ENCODE measurements at regions not wholly inside any gene's neighbourhood (a gene's known extent, or its start where the extent isn't known, plus 50 kb on each side); places are given as distances from the start of the nearest gene placed in this dataset.

DNA sequence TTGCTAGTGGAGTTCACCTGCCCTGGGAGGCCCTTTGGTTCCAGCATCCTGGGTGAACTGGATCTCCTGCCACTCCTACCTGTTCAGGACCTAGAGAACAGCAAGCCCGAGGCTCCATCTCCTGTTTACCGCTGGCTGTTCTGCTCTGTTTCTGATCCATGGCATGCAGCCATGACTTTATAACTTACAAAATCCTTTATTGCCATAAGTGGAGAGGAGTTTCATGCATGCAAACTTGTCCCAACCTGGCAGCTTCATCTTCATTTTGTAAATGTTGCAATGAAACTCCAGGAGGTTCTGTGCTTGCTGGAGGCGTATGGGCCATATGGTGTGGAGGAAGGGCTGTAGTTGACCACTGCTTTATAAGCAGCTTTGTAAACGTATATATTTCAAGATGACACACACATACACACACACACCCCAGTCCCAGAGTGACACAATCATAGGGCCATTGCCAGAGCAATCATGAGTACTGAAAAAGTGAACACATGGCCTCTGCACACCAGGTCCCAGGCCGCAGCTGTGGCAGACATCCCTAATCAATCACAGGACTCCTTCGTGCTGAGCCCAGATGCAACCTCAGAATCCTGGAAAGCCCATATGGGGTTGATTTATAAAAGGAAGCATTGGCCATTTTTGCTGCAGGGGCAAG, 69.0 kb downstream of the UBIAD1 start:
- no peaks in the 10 kb centered on the region for H3F3A ChIP-seq (ENCODE audit: control insufficient read depth, insufficient read depth)
- TF ChIP-seq EZH2phosphoT487 (IDR thresholded peaks at IDR 0.05; ENCODE audit: borderline replicate concordance, low read length) = no peak
- TF ChIP-seq, protein P1, sequence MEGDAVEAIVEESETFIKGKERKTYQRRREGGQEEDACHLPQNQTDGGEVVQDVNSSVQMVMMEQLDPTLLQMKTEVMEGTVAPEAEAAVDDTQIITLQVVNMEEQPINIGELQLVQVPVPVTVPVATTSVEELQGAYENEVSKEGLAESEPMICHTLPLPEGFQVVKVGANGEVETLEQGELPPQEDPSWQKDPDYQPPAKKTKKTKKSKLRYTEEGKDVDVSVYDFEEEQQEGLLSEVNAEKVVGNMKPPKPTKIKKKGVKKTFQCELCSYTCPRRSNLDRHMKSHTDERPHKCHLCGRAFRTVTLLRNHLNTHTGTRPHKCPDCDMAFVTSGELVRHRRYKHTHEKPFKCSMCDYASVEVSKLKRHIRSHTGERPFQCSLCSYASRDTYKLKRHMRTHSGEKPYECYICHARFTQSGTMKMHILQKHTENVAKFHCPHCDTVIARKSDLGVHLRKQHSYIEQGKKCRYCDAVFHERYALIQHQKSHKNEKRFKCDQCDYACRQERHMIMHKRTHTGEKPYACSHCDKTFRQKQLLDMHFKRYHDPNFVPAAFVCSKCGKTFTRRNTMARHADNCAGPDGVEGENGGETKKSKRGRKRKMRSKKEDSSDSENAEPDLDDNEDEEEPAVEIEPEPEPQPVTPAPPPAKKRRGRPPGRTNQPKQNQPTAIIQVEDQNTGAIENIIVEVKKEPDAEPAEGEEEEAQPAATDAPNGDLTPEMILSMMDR (IDR thresholded peaks at IDR 0.05; ENCODE audit: low read depth, low read length, poor library complexity, severe bottlenecking) = no peak
- H3K9me2 ChIP-seq (replicated peaks; ENCODE audit: control insufficient read depth, low read length) = no peaks in the 10 kb centered on the region
- H3K27me3 ChIP-seq (ENCODE audit: control insufficient read depth, low read length) = peaks cover 36% of the 10 kb centered on the region
- H3K36me3 ChIP-seq (ENCODE audit: control insufficient read depth, low read length) = no peaks in the 10 kb centered on the region
- H4K20me1 ChIP-seq (ENCODE audit: control insufficient read depth, insufficient read depth, low read depth, low read length) = no peaks in the 10 kb centered on the region
- H3K27ac ChIP-seq (ENCODE audit: low read depth, low read length) = no peak overlapping the region
- H3K79me2 ChIP-seq (ENCODE audit: control insufficient read depth, low read length) = no peaks in the 10 kb centered on the region
- H3K9me3 ChIP-seq (ENCODE audit: control insufficient read depth, insufficient read depth, low read length) = no peaks in the 10 kb centered on the region
- no peak overlapping the region for H3K4me3 ChIP-seq (ENCODE audit: low read length)
- H3K4me1 ChIP-seq (ENCODE audit: control insufficient read depth, low read length) = peaks cover 4% of the 10 kb centered on the region
- no peak overlapping the region for H3K4me2 ChIP-seq (ENCODE audit: low read length)

DNA sequence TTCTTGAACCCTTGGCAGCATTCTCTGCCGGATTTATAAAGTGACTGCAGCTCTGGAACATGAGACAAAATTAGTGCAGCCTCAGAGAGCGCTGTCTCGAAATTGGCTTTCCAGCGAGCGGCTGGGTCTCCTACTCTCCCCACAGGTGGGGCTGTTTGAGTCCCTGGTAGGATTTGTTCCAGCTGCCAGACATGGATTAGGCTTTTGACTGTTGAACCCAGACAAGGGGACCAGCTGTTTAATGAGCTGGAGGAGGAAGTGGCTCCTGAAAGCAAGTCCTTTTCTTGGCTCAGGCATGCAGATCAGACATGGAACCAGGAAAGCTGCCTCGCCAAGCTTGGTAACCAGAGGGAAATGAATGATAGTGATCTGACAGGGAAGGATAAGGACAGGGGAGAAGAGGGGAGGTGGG, 69.6 kb downstream of the UBIAD1 start:
- H3K27ac ChIP-seq (ENCODE audit: low read depth, low read length) = no peak overlapping the region
- H4K20me1 ChIP-seq (ENCODE audit: control insufficient read depth, insufficient read depth, low read depth, low read length) = no peaks in the 10 kb centered on the region
- no peaks in the 10 kb centered on the region for H3F3A ChIP-seq (ENCODE audit: control insufficient read depth, insufficient read depth)
- peaks cover 36% of the 10 kb centered on the region for H3K27me3 ChIP-seq (ENCODE audit: control insufficient read depth, low read length)
- H3K4me2 ChIP-seq (ENCODE audit: low read length) = no peak overlapping the region
- TF ChIP-seq, protein P1 (IDR thresholded peaks at IDR 0.05; ENCODE audit: low read depth, low read length, poor library complexity, severe bottlenecking) = no peak
- no peak for TF ChIP-seq EZH2phosphoT487 (IDR thresholded peaks at IDR 0.05; ENCODE audit: borderline replicate concordance, low read length)
- H3K4me3 ChIP-seq (ENCODE audit: low read length) = no peak overlapping the region
- H3K9me3 ChIP-seq (ENCODE audit: control insufficient read depth, insufficient read depth, low read length) = no peaks in the 10 kb centered on the region
- no peaks in the 10 kb centered on the region for H3K36me3 ChIP-seq (ENCODE audit: control insufficient read depth, low read length)
- H3K9me2 ChIP-seq (replicated peaks; ENCODE audit: control insufficient read depth, low read length) = no peaks in the 10 kb centered on the region
- H3K4me1 ChIP-seq (ENCODE audit: control insufficient read depth, low read length) = peaks cover 2% of the 10 kb centered on the region
- H3K79me2 ChIP-seq (ENCODE audit: control insufficient read depth, low read length) = no peaks in the 10 kb centered on the region

DNA sequence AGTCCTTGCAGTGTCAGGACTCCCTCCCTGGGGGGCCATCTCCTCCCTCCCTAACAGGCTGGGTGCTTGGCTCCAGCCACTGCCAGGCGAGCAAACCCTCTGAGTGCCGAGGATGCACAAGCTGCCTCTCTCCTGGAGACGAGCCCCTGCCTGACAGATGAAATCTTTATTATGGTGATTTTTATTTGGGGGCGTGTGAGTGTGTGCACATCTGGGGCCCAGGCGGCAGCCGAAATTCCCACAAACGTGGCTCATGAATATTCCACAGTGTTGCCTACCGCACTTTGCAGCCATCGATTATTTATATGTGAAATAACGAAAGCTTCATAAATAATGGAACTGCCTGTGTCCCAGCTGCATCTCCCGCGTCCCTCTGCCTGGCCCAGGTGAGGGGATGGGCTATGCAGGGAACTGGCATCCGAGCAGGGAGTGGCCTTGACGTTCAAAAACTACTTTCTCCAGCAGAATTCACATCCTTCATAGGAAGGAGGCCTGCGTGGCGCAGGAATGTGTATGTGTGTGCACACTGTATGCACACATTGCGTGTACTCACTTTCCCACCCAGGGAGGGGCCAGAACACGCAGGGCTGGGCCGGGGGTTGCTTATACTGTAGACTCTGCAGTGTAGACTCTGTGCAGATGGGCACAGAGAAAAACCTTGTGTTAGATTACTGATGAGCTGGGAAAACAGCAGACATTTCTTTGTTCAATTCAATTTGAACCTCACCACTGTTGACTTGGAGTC, 73.1 kb downstream of the UBIAD1 start:
- H3K9me2 ChIP-seq (replicated peaks; ENCODE audit: control insufficient read depth, low read length) = no peaks in the 10 kb centered on the region
- no peaks in the 10 kb centered on the region for H3K36me3 ChIP-seq (ENCODE audit: control insufficient read depth, low read length)
- no peak overlapping the region for H3K27ac ChIP-seq (ENCODE audit: low read depth, low read length)
- peaks cover 25% of the 10 kb centered on the region; the same call in 1 of the 2 replicates for H3K27me3 ChIP-seq (ENCODE audit: control insufficient read depth, low read length)
- TF ChIP-seq, protein P1 (IDR thresholded peaks at IDR 0.05; ENCODE audit: low read depth, low read length, poor library complexity, severe bottlenecking) = no peak
- no peak for TF ChIP-seq EZH2phosphoT487 (IDR thresholded peaks at IDR 0.05; ENCODE audit: borderline replicate concordance, low read length)
- H3K4me2 ChIP-seq (ENCODE audit: low read length) = no peak overlapping the region
- H3K4me3 ChIP-seq (ENCODE audit: low read length) = no peak overlapping the region
- H3K79me2 ChIP-seq (ENCODE audit: control insufficient read depth, low read length) = no peaks in the 10 kb centered on the region
- H3K9me3 ChIP-seq (ENCODE audit: control insufficient read depth, insufficient read depth, low read length) = no peaks in the 10 kb centered on the region
- no peaks in the 10 kb centered on the region for H3F3A ChIP-seq (ENCODE audit: control insufficient read depth, insufficient read depth)
- H4K20me1 ChIP-seq (ENCODE audit: control insufficient read depth, insufficient read depth, low read depth, low read length) = no peaks in the 10 kb centered on the region
- H3K4me1 ChIP-seq (ENCODE audit: control insufficient read depth, low read length) = no peaks in the 10 kb centered on the region

All from DOHH2 (cell line).